PC-3 (cell line): ENCODE measurements at regions not wholly inside any gene's neighbourhood (a gene's known extent, or its start where the extent isn't known, plus 50 kb on each side); places are given as distances from the start of the nearest gene placed in this dataset.

ENCODE experiments used
- EZH2 ChIP-seq: fragments of 300-600 bp; sonication (generic); IDR thresholded peaks from one replicate; pipeline ENCODE4 v1.6.1; 2017; ENCODE audit warnings: antibody characterized with exemption, mild to moderate bottlenecking, low read length; ENCODE audit not compliant: unreplicated experiment
- TF ChIP-seq, protein P1 (sequence below): fragments of 300-600 bp; sonication (generic); conservative IDR thresholded peaks from 2 replicates; pipeline ENCODE4 v1.5.1; 2017; ENCODE audit warnings: antibody characterized with exemption, low read depth, mild to moderate bottlenecking, low read length

DNA sequence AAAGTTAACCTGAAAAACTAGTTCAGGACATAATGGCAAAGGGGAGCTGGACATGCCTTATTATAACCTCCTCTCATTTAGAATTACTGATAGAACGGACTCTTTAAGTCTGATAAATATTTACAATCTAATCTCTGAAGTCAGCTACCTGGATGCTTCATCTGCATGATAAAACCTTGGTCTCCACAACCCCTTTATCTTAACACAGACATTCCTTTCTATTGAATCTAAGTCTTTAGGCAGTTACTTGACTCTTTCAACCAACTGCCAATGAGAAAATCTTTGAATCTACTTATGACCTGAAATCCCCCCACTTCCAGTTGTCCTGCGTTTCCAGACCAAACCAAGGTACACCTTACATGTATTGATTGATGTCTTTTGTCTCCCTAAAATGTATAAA lies 191.2 kb upstream of the LRRTM4 start:
- TF ChIP-seq, protein P1, sequence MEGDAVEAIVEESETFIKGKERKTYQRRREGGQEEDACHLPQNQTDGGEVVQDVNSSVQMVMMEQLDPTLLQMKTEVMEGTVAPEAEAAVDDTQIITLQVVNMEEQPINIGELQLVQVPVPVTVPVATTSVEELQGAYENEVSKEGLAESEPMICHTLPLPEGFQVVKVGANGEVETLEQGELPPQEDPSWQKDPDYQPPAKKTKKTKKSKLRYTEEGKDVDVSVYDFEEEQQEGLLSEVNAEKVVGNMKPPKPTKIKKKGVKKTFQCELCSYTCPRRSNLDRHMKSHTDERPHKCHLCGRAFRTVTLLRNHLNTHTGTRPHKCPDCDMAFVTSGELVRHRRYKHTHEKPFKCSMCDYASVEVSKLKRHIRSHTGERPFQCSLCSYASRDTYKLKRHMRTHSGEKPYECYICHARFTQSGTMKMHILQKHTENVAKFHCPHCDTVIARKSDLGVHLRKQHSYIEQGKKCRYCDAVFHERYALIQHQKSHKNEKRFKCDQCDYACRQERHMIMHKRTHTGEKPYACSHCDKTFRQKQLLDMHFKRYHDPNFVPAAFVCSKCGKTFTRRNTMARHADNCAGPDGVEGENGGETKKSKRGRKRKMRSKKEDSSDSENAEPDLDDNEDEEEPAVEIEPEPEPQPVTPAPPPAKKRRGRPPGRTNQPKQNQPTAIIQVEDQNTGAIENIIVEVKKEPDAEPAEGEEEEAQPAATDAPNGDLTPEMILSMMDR: no peak
- TF ChIP-seq EZH2: no peak
